HuH-7.5 (cell line): ENCODE measurements at regions not wholly inside any gene's neighbourhood (a gene's known extent, or its start where the extent isn't known, plus 50 kb on each side); places are given as distances from the start of the nearest gene placed in this dataset.

ENCODE experiments used
- DNase-seq: peaks from one replicate; pipeline ENCODE4 v3.0.0; 2011; ENCODE audit warnings: low spot score

GRCh38 chr4:181278941-181279340 lies 964.3 kb upstream of the TENM3 start:
- no peak for DNase-seq

GRCh38 chr4:181281451-181281850 lies 961.8 kb upstream of the TENM3 start:
- no peak for DNase-seq

GRCh38 chr4:181289198-181289597 lies 954.0 kb upstream of the TENM3 start:
- no peak for DNase-seq

GRCh38 chr4:181291615-181292014 lies 951.6 kb upstream of the TENM3 start:
- no peak for DNase-seq

- DNase-seq = no peak
These were observed 950.2 kb upstream of the TENM3 start for GRCh38 chr4:181293014-181293413.

GRCh38 chr4:181293541-181293940 lies 949.7 kb upstream of the TENM3 start:
- DNase-seq = no peak

- DNase-seq = no peak
These were observed 948.8 kb upstream of the TENM3 start for GRCh38 chr4:181294421-181294820.

- DNase-seq = no peak
These were observed 941.2 kb upstream of the TENM3 start for GRCh38 chr4:181301735-181302710.

- no peak for DNase-seq
These were observed 935.4 kb upstream of the TENM3 start for GRCh38 chr4:181307824-181308223.

GRCh38 chr4:181308476-181309312 lies 934.5 kb upstream of the TENM3 start:
- DNase-seq = no peak

GRCh38 chr4:181312066-181312465 lies 931.1 kb upstream of the TENM3 start:
- DNase-seq = no peak

- DNase-seq = no peak
These were observed 923.6 kb upstream of the TENM3 start for GRCh38 chr4:181319629-181320028.

- no peak for DNase-seq
These were observed 920.1 kb upstream of the TENM3 start for GRCh38 chr4:181323061-181323460.

GRCh38 chr4:181330654-181331201 lies 912.5 kb upstream of the TENM3 start:
- DNase-seq = no peak

- no peak for DNase-seq
These were observed 912.0 kb upstream of the TENM3 start for GRCh38 chr4:181331214-181331613.

- DNase-seq = no peak
These were observed 897.3 kb upstream of the TENM3 start for GRCh38 chr4:181345931-181346330.

GRCh38 chr4:181350615-181351415 lies 892.4 kb upstream of the TENM3 start:
- DNase-seq = no peak

- DNase-seq = no peak
These were observed 878.7 kb upstream of the TENM3 start for GRCh38 chr4:181364504-181364903.

GRCh38 chr4:181365671-181366070 lies 877.5 kb upstream of the TENM3 start:
- DNase-seq = no peak

- DNase-seq = no peak
These were observed 871.2 kb upstream of the TENM3 start for GRCh38 chr4:181372014-181372413.

GRCh38 chr4:181376058-181376457 lies 867.1 kb upstream of the TENM3 start:
- DNase-seq = no peak

GRCh38 chr4:181388061-181388460 lies 855.1 kb upstream of the TENM3 start:
- no peak for DNase-seq
